Frontal cortex (tissue), 3 donors: ENCODE measurements at regions not wholly inside any gene's neighbourhood (a gene's known extent, or its start where the extent isn't known, plus 50 kb on each side); places are given as distances from the start of the nearest gene placed in this dataset.
A peak's percentile ranks its signal among the peaks of the same experiment; 100 is the strongest.

Experiments used
- DNase-seq, 2 donors: peaks; one replicate each; pipeline ENCODE4 v3.0.0; 2012; ENCODE audit warnings: low spot score in 2 of 2
- FAIRE-seq: peaks from 2 replicates; lab custom pipeline; 2012; peaks lifted over from hg19 to GRCh38; lab: Jason Lieb, UNC
- donor health status: control.
- donor health status: control.
- donor health status: control.

- no peak for FAIRE-seq
- DNase-seq = no peak
These were observed 64.4 kb upstream of the PLEKHG1 start for GRCh38 chr6:150535151-150535804.

- DNase-seq (no peak), FAIRE-seq (no peak)
These were observed 63.9 kb upstream of the PLEKHG1 start for GRCh38 chr6:150535818-150536220.

DNA sequence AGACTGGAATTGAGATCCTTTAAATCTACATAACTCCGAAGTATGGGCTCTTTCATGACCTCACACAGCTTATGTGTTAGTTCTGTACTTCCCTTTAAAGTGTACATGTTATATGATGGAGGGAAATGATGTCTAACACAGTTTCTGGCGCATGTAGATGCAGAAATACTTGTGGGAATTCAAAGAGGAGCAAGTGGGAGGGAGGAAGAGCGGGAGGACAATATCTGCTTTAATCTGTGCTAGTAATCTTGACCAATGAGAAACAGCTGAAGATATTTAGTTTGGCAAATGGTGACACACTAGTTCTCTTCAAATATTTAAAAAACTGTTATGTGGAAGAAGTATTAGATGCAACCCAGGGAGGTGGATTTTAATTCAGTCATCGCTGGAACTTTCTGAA is 62.9 kb upstream of the PLEKHG1 start:
- FAIRE-seq = no peak

DNA sequence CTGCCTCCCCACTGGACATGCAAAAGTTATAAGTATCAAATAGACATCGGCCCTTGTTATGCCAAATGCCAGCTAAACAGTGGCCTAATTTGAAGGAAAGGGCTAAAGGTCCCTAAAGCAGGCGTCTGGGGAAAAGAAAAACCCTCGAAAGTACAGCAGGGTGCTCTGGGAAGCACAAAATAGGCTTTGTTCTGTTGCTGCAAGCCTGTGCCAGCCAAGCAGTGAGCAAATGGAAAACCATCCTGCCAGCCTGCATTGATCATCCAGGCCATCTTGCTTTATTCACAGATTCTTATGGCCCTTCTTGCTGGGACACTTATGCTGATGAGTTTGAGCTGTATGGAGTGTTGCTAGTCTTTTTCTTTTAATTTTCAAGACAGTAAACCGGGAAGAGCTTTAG is 62.2 kb upstream of the PLEKHG1 start:
- DNase-seq (peak; percentile 12 to 22), FAIRE-seq (no peak)

More for the DNA sequence above, 62.9 kb upstream of the PLEKHG1 start:
- no peak for DNase-seq

- DNase-seq (no peak), FAIRE-seq (no peak)
These were observed 61.8 kb upstream of the PLEKHG1 start for GRCh38 chr6:150537893-150538292.

GRCh38 chr6:150539111-150539510 is 60.6 kb upstream of the PLEKHG1 start:
- DNase-seq (no peak), FAIRE-seq (no peak)

DNA sequence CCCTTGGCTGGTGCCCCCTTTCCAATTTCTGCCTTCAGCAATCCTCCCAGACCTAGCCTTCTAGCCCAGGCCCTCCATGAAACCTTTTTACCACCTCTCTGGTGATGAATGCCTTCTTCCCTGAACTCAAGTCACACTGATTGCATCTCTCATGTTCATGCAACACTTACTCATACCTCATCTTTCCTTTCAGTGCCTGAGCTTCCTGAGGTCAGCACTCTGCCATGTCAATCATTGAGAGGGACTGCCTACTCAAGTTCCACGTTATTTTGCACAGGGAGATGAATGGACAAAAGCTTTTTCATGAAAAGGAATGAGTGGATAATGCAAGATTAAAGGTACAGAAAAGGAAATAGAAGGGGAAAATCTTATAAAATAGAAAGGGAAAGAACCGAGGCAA is 60.1 kb upstream of the PLEKHG1 start:
- FAIRE-seq = no peak

DNA sequence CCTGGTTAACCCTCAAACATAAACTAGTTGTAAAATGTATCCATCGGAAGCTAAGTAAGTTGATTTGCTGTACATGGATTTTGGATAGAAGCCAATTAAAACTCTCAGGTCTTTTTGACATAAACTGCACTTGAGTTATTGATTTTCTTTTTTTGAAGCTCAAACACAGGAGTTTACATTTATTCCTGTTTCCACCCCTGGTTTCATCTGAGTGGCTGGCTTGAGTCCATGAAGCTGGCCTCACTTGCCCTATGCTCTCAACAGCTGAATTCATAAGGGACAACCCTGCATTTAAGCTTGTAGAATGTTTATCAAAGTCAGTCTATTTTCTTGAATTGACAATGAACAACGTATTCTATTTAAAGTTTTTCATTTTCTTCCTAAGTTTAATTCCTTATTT is 58.1 kb upstream of the PLEKHG1 start:
- no peak for FAIRE-seq
- DNase-seq = no peak

More for the DNA sequence above, 60.1 kb upstream of the PLEKHG1 start:
- DNase-seq = no peak

- FAIRE-seq = no peak
- DNase-seq = no peak
These were observed 56.5 kb upstream of the PLEKHG1 start for GRCh38 chr6:150543178-150543577.

DNA sequence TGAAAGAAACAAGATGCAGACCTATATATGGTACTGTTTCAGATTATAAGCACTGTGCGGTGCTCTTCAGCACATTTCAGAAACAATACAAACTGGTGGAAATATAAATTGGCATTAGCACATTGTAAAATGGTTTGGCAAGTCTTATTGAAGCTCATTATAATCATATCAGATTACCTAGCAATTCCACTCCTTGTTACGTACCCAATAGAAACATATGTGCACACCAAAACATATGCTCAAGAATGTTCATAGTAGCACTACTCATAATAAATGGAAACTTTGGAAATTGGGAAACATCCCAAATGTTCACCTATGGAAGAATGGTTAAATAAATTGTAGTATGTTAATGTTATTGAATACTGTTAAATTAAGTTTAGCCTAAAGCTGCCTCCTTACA is 54.9 kb upstream of the PLEKHG1 start:
- FAIRE-seq (no peak), DNase-seq (no peak)

DNA sequence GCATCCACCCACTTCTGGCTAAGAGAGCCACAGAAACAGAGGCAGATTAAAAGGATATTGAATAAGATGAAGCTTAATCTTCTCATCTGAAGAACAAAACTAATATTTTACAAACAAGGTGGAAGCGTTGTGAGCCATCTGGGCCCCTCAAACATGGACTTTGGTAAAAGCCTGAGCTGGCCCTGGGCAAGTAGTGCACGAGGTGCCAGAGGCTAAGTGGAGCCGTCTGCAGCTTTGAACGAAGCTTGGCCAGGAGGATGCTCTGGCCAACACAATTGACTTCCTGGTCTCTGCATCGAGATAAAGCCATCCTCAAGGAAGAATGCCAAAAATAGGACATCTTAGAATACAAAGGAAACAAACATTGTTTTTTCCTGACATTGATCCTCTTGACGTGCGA is 53.2 kb upstream of the PLEKHG1 start:
- DNase-seq = no peak
- FAIRE-seq = no peak

DNA sequence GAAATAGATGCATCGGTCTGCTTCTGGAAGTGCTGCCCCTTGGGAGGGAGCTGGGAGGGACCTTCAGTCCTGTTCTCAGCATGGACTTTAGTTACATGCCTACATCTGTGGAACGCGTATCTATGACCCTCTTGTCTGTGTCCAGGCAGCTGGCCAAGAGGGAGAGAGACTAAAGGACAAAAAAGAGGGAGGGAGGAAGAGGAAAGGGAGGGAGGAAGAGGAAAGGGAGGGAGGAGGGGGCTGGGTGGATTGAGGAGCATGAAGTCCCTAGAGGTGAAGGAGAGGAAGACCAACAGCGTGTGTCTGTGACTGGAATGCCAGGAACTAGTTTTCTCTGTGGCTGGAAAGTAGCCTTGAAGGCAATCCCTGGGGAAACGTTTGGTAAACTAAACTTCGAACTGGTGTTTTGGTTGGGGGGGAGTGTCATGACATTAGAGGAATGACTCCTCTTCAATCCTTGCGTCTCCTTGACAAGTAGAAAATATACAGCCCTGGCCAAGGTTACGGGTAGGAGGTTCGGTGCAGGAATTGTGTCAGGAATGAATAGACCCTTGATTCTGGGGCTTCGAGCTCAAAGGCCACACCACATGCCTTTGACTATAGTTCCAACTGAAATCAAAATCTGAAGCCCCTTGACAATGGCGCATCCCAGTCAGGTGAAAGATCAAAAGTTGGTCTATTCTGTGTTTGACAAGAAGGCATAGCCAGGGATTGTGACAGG is 52.0 kb upstream of the PLEKHG1 start:
- no peak for DNase-seq
- no peak for FAIRE-seq

DNA sequence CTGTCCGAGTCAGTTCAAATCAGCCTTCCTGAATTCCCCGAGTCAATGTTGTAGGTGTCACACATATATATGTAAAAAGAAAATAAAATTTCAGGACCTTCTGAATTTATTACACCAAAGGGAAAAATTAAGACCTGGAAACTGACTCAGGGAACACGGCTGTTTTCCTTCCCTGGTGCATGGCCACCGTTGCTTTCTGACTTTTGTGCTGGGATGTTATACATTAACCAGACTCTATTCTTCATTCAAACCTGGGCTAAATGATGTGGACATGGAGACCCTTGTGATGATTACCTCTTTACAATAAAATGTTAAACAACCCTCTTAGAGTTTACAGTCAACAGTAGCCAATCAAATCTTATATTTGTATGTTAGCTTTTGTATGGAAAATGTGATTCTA is 51.4 kb upstream of the PLEKHG1 start:
- DNase-seq (no peak), FAIRE-seq (no peak)

GRCh38 chr6:150549007-150549406 is 50.7 kb upstream of the PLEKHG1 start:
- FAIRE-seq = no peak
- DNase-seq = no peak

- FAIRE-seq = no peak
- no peak for DNase-seq
These were observed 50.0 kb upstream of the PLEKHG1 start for GRCh38 chr6:150549674-150550101.
